ENCODE measurements at regions not wholly inside any gene's neighbourhood (a gene's known extent, or its start where the extent isn't known, plus 50 kb on each side); places are given as distances from the start of the nearest gene placed in this dataset.

GRCh38 chr6:81216668-81217067 is 535.8 kb downstream of the TENT5A start:
- DNase-seq (ENCODE audit: low read depth), result no peak
- TF ChIP-seq, protein P1, sequence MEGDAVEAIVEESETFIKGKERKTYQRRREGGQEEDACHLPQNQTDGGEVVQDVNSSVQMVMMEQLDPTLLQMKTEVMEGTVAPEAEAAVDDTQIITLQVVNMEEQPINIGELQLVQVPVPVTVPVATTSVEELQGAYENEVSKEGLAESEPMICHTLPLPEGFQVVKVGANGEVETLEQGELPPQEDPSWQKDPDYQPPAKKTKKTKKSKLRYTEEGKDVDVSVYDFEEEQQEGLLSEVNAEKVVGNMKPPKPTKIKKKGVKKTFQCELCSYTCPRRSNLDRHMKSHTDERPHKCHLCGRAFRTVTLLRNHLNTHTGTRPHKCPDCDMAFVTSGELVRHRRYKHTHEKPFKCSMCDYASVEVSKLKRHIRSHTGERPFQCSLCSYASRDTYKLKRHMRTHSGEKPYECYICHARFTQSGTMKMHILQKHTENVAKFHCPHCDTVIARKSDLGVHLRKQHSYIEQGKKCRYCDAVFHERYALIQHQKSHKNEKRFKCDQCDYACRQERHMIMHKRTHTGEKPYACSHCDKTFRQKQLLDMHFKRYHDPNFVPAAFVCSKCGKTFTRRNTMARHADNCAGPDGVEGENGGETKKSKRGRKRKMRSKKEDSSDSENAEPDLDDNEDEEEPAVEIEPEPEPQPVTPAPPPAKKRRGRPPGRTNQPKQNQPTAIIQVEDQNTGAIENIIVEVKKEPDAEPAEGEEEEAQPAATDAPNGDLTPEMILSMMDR (IDR thresholded peaks at IDR 0.05; ENCODE audit: low read depth, low read length, missing control alignments), result no peak
- in situ Hi-C loops (cut with HindIII; ENCODE audit: low sequenced_read_pairs), result no loop called here
- no peak overlapping the region for H3K4me3 ChIP-seq (ENCODE audit: low read depth, low read length)

GRCh38 chr6:81215092-81215432 is 537.4 kb downstream of the TENT5A start:
- no peak overlapping the region for H3K4me3 ChIP-seq (ENCODE audit: low read depth, low read length)
- DNase-seq (ENCODE audit: low read depth), result no peak
- TF ChIP-seq, protein P1 (IDR thresholded peaks at IDR 0.05; ENCODE audit: low read depth, low read length, missing control alignments), result no peak
- in situ Hi-C loops (cut with HindIII; ENCODE audit: low sequenced_read_pairs), result no loop called here

- TF ChIP-seq, protein P1 (IDR thresholded peaks at IDR 0.05; ENCODE audit: low read depth, low read length, missing control alignments), result no peak
- in situ Hi-C loops (cut with HindIII; ENCODE audit: low sequenced_read_pairs), result no loop called here
- H3K4me3 ChIP-seq (ENCODE audit: low read depth, low read length), result no peak overlapping the region
- DNase-seq (ENCODE audit: low read depth), result no peak
Observed at GRCh38 chr6:81214414-81215091, 537.9 kb downstream of the TENT5A start.

DNA sequence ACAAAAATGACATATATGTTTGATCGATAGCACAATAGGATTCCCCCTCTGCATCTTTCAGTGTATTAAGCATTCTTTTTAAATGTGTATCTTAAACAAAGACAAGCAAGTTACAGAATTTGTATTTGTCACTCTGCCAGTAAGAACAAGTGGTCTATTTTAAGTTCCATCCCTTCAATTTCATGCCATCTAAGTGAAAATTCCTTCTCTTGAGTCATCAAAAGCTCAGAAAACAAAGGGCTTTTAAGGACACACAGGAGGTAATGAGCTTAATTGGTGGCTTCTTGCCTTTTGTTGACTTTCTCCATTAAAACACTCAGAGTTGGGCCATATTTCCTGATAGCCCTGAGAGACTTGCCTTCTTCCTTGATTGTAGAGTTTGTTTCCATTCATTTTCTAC is 547.8 kb downstream of the TENT5A start:
- in situ Hi-C loops (cut with HindIII; ENCODE audit: low sequenced_read_pairs), result no loop called here

DNA sequence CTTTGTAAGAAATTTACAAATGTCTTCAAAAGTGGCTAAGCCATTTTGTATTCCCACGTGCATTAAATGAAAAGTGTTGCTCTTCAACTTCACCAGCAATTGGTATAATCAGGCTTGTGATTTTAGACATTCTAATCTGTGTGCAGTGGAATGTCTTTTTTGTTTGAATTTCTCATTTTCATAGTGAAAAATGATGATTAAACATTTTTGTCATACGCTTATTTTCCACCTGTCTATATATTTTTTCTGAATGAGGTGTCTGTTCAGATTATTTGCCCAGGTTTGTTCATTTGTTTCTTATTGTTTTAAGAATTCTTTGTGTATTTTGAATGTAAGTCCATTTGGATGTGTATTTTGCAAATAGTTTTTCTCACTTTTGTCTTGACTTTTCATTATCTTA is 558.1 kb downstream of the TENT5A start:
- in situ Hi-C loops (cut with HindIII; ENCODE audit: low sequenced_read_pairs), result no loop called here
- TF ChIP-seq, protein P1 (IDR thresholded peaks at IDR 0.05; ENCODE audit: low read depth, low read length, missing control alignments), result no peak
- no peak overlapping the region for H3K4me3 ChIP-seq (ENCODE audit: low read depth, low read length)
- DNase-seq (ENCODE audit: low read depth), result no peak

More for the DNA sequence above, 547.8 kb downstream of the TENT5A start:
- no peak overlapping the region for H3K4me3 ChIP-seq (ENCODE audit: low read depth, low read length)
- TF ChIP-seq, protein P1 (IDR thresholded peaks at IDR 0.05; ENCODE audit: low read depth, low read length, missing control alignments), result no peak
- peak; percentile 35 for DNase-seq (ENCODE audit: low read depth)

GRCh38 chr6:81172056-81172740 is 580.3 kb downstream of the TENT5A start:
- no peak overlapping the region for H3K4me3 ChIP-seq (ENCODE audit: low read depth, low read length)
- TF ChIP-seq, protein P1 (IDR thresholded peaks at IDR 0.05; ENCODE audit: low read depth, low read length, missing control alignments), result no peak
- in situ Hi-C loops (cut with HindIII; ENCODE audit: low sequenced_read_pairs), result no loop called here
- peak; percentile 23 for DNase-seq (ENCODE audit: low read depth)
